GM12875 (cell line): ENCODE measurements at regions not wholly inside any gene's neighbourhood (a gene's known extent, or its start where the extent isn't known, plus 50 kb on each side); places are given as distances from the start of the nearest gene placed in this dataset.

ENCODE experiments used
- H3K4me3 ChIP-seq: one replicate; pipeline ENCODE4 v1.5.1; 2011; ENCODE audit warnings: low read depth, low read length, control low read depth
- TF ChIP-seq, protein P1 (sequence below): IDR thresholded peaks from 2 replicates; pipeline ENCODE4 v1.5.1; 2011; ENCODE audit warnings: low read depth, mild to moderate bottlenecking, control low read depth, inconsistent platforms, low read length, moderate library complexity, borderline replicate concordance; ENCODE audit not compliant: insufficient read depth

GRCh38 chr16:6192532-6192931 lies 1094.9 kb upstream of the EEF2KMT start:
- H3K4me3 ChIP-seq = no peak overlapping the region
- TF ChIP-seq, protein P1, sequence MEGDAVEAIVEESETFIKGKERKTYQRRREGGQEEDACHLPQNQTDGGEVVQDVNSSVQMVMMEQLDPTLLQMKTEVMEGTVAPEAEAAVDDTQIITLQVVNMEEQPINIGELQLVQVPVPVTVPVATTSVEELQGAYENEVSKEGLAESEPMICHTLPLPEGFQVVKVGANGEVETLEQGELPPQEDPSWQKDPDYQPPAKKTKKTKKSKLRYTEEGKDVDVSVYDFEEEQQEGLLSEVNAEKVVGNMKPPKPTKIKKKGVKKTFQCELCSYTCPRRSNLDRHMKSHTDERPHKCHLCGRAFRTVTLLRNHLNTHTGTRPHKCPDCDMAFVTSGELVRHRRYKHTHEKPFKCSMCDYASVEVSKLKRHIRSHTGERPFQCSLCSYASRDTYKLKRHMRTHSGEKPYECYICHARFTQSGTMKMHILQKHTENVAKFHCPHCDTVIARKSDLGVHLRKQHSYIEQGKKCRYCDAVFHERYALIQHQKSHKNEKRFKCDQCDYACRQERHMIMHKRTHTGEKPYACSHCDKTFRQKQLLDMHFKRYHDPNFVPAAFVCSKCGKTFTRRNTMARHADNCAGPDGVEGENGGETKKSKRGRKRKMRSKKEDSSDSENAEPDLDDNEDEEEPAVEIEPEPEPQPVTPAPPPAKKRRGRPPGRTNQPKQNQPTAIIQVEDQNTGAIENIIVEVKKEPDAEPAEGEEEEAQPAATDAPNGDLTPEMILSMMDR = no peak

GRCh38 chr16:6190776-6191175 lies 1093.2 kb upstream of the EEF2KMT start:
- TF ChIP-seq, protein P1 = no peak
- no peak overlapping the region for H3K4me3 ChIP-seq

GRCh38 chr16:6189216-6189615 lies 1091.6 kb upstream of the EEF2KMT start:
- TF ChIP-seq, protein P1 = no peak
- H3K4me3 ChIP-seq = no peak overlapping the region

- H3K4me3 ChIP-seq = no peak overlapping the region
- TF ChIP-seq, protein P1 = no peak
Observed at GRCh38 chr16:6177616-6178180, 1080.1 kb upstream of the EEF2KMT start.

DNA sequence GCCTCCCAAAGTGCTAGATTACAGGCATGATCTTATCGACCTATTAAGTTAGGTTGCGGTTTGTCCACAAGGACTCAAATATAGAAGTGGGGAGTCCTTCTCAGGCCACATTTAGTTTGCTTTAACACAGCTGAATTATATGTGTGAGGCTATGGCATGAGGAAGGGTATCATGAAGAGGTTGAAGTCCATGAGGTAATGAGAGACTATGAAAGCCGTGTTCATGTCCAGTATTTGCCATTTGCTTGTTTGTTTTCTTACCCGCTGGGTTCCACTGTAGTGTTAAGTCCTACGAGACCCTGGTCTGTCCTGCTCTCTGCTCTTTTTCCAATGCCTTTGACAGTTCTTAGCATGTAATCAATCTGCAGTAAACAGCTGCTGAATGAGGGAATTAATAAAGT lies 1072.4 kb upstream of the EEF2KMT start:
- H3K4me3 ChIP-seq = no peak overlapping the region
- TF ChIP-seq, protein P1 = no peak

DNA sequence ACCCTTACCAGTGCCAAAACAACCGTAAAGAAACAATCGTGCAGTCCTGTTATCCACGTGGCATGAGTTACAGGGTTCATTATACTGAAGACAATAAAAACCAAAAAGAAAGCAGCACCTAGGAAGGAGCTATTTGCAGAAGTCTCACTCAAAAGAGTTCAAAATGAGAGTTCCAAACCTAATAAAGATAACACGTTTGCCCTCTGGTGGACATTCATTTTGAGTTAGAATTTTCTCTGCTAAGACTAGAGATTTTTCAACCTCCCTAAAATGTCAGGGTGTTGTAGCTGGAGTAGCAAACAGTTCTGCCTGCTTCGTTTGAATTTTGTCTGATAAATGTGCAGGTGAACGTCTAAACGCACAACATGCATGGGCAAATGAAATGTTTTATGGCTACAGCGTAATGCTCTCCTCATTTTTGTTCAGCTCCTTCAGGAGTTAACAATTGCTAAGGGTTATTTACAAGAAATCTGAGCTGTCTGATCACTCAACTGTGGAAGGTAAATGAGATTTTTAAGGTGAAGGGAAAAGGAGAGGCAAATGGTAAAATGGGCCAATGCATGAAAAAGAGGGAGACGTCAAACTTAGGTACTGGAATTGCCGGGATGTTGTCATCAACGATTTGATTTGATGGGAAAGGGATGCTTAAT lies 1067.9 kb upstream of the EEF2KMT start:
- TF ChIP-seq, protein P1 = no peak
- H3K4me3 ChIP-seq = no peak overlapping the region

- H3K4me3 ChIP-seq = no peak overlapping the region
- TF ChIP-seq, protein P1 = no peak
Observed at GRCh38 chr16:6160871-6161270, 1063.3 kb upstream of the EEF2KMT start.
